Lower lobe of right lung (tissue), 2 donors: ENCODE measurements at regions not wholly inside any gene's neighbourhood (a gene's known extent, or its start where the extent isn't known, plus 50 kb on each side); places are given as distances from the start of the nearest gene placed in this dataset.

Experiments
- ATAC-seq, 2 donors: fragments of 200-7000 bp; cut with Tn5 transposase; one replicate each; pipeline ENCODE4 v1.9.1; 2020 to 2022; ENCODE audit warnings: mild to moderate bottlenecking in 2 of 2, moderate library complexity in 2 of 2
- DNase-seq: peaks from one replicate; pipeline ENCODE4 v3.0.0-alpha.2; 2020
- H3K27ac ChIP-seq: fragments of 200-600 bp; one replicate; pipeline ENCODE4 v1.8.0; 2022
- H3K27me3 ChIP-seq: fragments of 200-600 bp; one replicate; pipeline ENCODE4 v1.8.0; 2022; ENCODE audit warnings: low read depth
- H3K36me3 ChIP-seq: fragments of 200-600 bp; one replicate; pipeline ENCODE4 v1.8.0; 2022; ENCODE audit warnings: mild to moderate bottlenecking
- H3K4me1 ChIP-seq: fragments of 200-600 bp; one replicate; pipeline ENCODE4 v1.8.0; 2022
- H3K4me3 ChIP-seq: fragments of 200-600 bp; one replicate; pipeline ENCODE4 v1.8.0; 2022; ENCODE audit warnings: mild to moderate bottlenecking
- H3K9me3 ChIP-seq: fragments of 200-600 bp; one replicate; pipeline ENCODE4 v1.8.0; 2022
- CTCF ChIP-seq: fragments of 200-600 bp; IDR thresholded peaks from one replicate; pipeline ENCODE4 v1.8.0; 2022; ENCODE audit warnings: antibody characterized with exemption, mild to moderate bottlenecking
- intact Hi-C: fragments of 100-400 bp; cut with DNase I; formaldehyde crosslinking; loops from one replicate; pipeline ENCODE4 v1.11.0; 2022
- donor health status: DM: no; HTN: yes; CAD: no; lungs with severe emphysema.

GRCh38 chr9:14401911-14402310 lies 88.0 kb upstream of the NFIB start:
- no peak for ATAC-seq
- peaks cover 15% of the 10 kb centered on the region for H3K4me1 ChIP-seq
- H3K27ac ChIP-seq: no peak overlapping the region
- intact Hi-C loops: no loop called here
- no peaks in the 10 kb centered on the region for H3K36me3 ChIP-seq
- H3K4me3 ChIP-seq: no peak overlapping the region
- no peak for TF ChIP-seq CTCF
- H3K27me3 ChIP-seq: no peaks in the 10 kb centered on the region
- DNase-seq: no peak
- no peaks in the 10 kb centered on the region for H3K9me3 ChIP-seq

GRCh38 chr9:14400658-14400995 lies 86.7 kb upstream of the NFIB start:
- no peak overlapping the region for H3K27ac ChIP-seq
- peak; percentile 48 for TF ChIP-seq CTCF
- H3K4me1 ChIP-seq: peaks cover 15% of the 10 kb centered on the region
- H3K27me3 ChIP-seq: no peaks in the 10 kb centered on the region
- H3K4me3 ChIP-seq: peak overlapping the region; percentile 15
- ATAC-seq (peak; percentile 57 to 74), DNase-seq (no peak)
- H3K36me3 ChIP-seq: no peaks in the 10 kb centered on the region
- no peaks in the 10 kb centered on the region for H3K9me3 ChIP-seq
- intact Hi-C loops: no loop called here

GRCh38 chr9:14399756-14400657 lies 86.1 kb upstream of the NFIB start:
- intact Hi-C loops: no loop called here
- DNase-seq (no peak), ATAC-seq (no peak)
- peaks cover 15% of the 10 kb centered on the region for H3K4me1 ChIP-seq
- peak overlapping the region; percentile 15 for H3K4me3 ChIP-seq
- H3K9me3 ChIP-seq: no peaks in the 10 kb centered on the region
- TF ChIP-seq CTCF: no peak
- H3K27me3 ChIP-seq: no peaks in the 10 kb centered on the region
- H3K36me3 ChIP-seq: no peaks in the 10 kb centered on the region
- H3K27ac ChIP-seq: no peak overlapping the region

GRCh38 chr9:14398473-14398872 lies 84.5 kb upstream of the NFIB start:
- DNase-seq (no peak), ATAC-seq (no peak)
- no peak overlapping the region for H3K27ac ChIP-seq
- intact Hi-C loops: no loop called here
- no peaks in the 10 kb centered on the region for H3K27me3 ChIP-seq
- no peak for TF ChIP-seq CTCF
- H3K4me1 ChIP-seq: peaks cover 15% of the 10 kb centered on the region
- H3K4me3 ChIP-seq: no peak overlapping the region
- H3K9me3 ChIP-seq: no peaks in the 10 kb centered on the region
- H3K36me3 ChIP-seq: no peaks in the 10 kb centered on the region

DNA sequence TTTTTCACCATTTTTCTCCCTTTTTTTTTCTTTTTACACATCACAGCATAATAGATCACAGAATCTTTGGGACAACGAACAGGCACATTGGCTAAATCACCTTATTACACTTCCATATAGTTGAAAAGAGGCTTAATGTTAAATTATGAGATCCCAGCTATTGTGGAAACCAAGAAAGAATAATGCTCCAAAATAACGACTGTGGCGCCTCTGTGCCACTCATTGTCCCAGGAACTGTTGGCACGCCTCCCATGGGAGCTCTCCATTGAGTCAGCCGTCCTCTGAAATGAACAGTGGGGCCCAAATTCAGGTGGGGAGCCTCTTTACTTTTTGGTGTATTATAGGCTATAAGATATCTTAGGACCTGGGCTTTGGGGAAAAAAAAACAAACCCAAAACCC lies 82.2 kb upstream of the NFIB start:
- peaks cover 15% of the 10 kb centered on the region for H3K4me1 ChIP-seq
- ATAC-seq: no peak
- intact Hi-C loops: no loop called here
- H3K27ac ChIP-seq: no peak overlapping the region
- no peak for TF ChIP-seq CTCF
- no peak for DNase-seq
- H3K4me3 ChIP-seq: no peak overlapping the region
- no peaks in the 10 kb centered on the region for H3K27me3 ChIP-seq
- no peaks in the 10 kb centered on the region for H3K36me3 ChIP-seq
- H3K9me3 ChIP-seq: peaks cover 6% of the 10 kb centered on the region
